Activated T-helper 1 cell treated with anti-CD3 and anti-CD28 coated beads, Interleukin-12 subunit alpha, Interleukin-12 subunit beta, Interleukin-2, Interleukin-4 antibody, amounts not matched to agents 30 ng/mL and 10 ng/mL and 1 ng/mL, durations not matched to agents 14 hours and 24 hours and 36 hours (primary cell): ENCODE measurements at regions not wholly inside any gene's neighbourhood (a gene's known extent, or its start where the extent isn't known, plus 50 kb on each side); places are given as distances from the start of the nearest gene placed in this dataset.
"Not testable (repeated sequence)": the region's sequence is repeated elsewhere in the genome, so short reads cannot be mapped to it uniquely, and the experiment has no call there.

ENCODE experiments used
- DNase-seq: peaks from one replicate; pipeline ENCODE4 v3.0.0; 2021; ENCODE audit warnings: low spot score
- H3K27ac Mint-ChIP-seq: one replicate; pipeline ENCODE4 v1.8.0; 2021; ENCODE audit warnings: mild to moderate bottlenecking, mixed read lengths
- H3K27me3 Mint-ChIP-seq: one replicate; pipeline ENCODE4 v1.8.0; 2022; ENCODE audit warnings: mild to moderate bottlenecking, moderate library complexity, mixed read lengths; ENCODE audit not compliant: insufficient read depth
- H3K36me3 Mint-ChIP-seq: one replicate; pipeline ENCODE4 v1.8.0; 2021; ENCODE audit warnings: low read depth, mixed read lengths
- H3K4me1 Mint-ChIP-seq: one replicate; pipeline ENCODE4 v1.8.0; 2021; ENCODE audit warnings: low read depth, mixed read lengths
- H3K4me3 Mint-ChIP-seq: one replicate; pipeline ENCODE4 v1.8.0; 2021; ENCODE audit warnings: mild to moderate bottlenecking, moderate library complexity, mixed read lengths
- H3K9me3 Mint-ChIP-seq: one replicate; pipeline ENCODE4 v1.8.0; 2021; ENCODE audit warnings: mixed read lengths
- intact Hi-C: fragments of 100-400 bp; cut with micrococcal nuclease; formaldehyde crosslinking; loops from one replicate; pipeline ENCODE4 v1.15.1; 2024

- Mint-ChIP-seq H3K36me3 (no peaks in the 10 kb centered on the region), H3K4me1 (no peaks in the 10 kb centered on the region), H3K4me3 (peak overlapping the region; percentile 78), H3K27ac (no peak overlapping the region), H3K9me3 (no peaks in the 10 kb centered on the region), H3K27me3 (peaks cover 25% of the 10 kb centered on the region)
- intact Hi-C loops: no loop called here
- no peak for DNase-seq
These were observed 77.7 kb upstream of the FAM174B start for GRCh38 chr15:92733090-92733933.

GRCh38 chr15:92733934-92734521 is 78.5 kb upstream of the FAM174B start:
- DNase-seq: no peak
- Mint-ChIP-seq H3K4me3 (peak overlapping the region; percentile 78), H3K27me3 (peaks cover 25% of the 10 kb centered on the region), H3K36me3 (no peaks in the 10 kb centered on the region), H3K27ac (no peak overlapping the region), H3K4me1 (no peaks in the 10 kb centered on the region), H3K9me3 (no peaks in the 10 kb centered on the region)
- intact Hi-C loops: no loop called here

DNA sequence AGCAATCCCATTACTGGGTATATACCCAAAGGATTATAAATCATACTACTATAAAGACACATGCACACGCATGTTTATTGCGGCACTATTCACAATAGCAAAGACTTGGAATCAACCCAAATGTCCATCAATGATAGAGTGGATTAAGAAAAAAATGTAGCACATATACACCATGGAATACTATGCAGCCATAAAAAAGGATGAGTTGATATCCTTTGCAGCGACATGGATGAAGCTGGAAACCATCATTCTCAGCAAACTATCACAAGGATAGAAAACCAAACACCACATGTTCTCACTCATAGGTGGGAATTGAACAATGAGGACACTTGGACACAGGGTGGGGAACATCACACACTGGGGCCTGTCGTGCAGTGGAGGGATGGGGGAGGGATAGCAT is 83.7 kb upstream of the FAM174B start:
- DNase-seq, H3K9me3 Mint-ChIP-seq, intact Hi-C loops, H3K27ac Mint-ChIP-seq, H3K4me3 Mint-ChIP-seq, H3K36me3 Mint-ChIP-seq, H3K4me1 Mint-ChIP-seq: not testable (repeated sequence)
- peaks cover 14% of the 10 kb centered on the region for H3K27me3 Mint-ChIP-seq

- Mint-ChIP-seq H3K9me3 (no peaks in the 10 kb centered on the region), H3K36me3 (no peaks in the 10 kb centered on the region), H3K4me1 (no peaks in the 10 kb centered on the region), H3K4me3 (no peak overlapping the region), H3K27ac (no peak overlapping the region), H3K27me3 (no peaks in the 10 kb centered on the region)
- DNase-seq: no peak
- intact Hi-C loops: no loop called here
These were observed 90.3 kb upstream of the FAM174B start for GRCh38 chr15:92745845-92746271.

- H3K9me3 Mint-ChIP-seq: no peaks in the 10 kb centered on the region
- intact Hi-C loops: no loop called here
- no peaks in the 10 kb centered on the region for H3K36me3 Mint-ChIP-seq
- H3K4me3 Mint-ChIP-seq: no peak overlapping the region
- no peak for DNase-seq
- H3K27ac Mint-ChIP-seq: no peak overlapping the region
- no peaks in the 10 kb centered on the region for H3K27me3 Mint-ChIP-seq
- no peaks in the 10 kb centered on the region for H3K4me1 Mint-ChIP-seq
These were observed 91.5 kb upstream of the FAM174B start for GRCh38 chr15:92747047-92747446.

- no peak overlapping the region for H3K4me3 Mint-ChIP-seq
- H3K4me1 Mint-ChIP-seq: no peaks in the 10 kb centered on the region
- no peak overlapping the region for H3K27ac Mint-ChIP-seq
- H3K27me3 Mint-ChIP-seq: peaks cover 3% of the 10 kb centered on the region
- H3K9me3 Mint-ChIP-seq: no peaks in the 10 kb centered on the region
- DNase-seq: no peak
- no peaks in the 10 kb centered on the region for H3K36me3 Mint-ChIP-seq
- intact Hi-C loops: no loop called here
These were observed 93.6 kb upstream of the FAM174B start for GRCh38 chr15:92749216-92749615.

DNA sequence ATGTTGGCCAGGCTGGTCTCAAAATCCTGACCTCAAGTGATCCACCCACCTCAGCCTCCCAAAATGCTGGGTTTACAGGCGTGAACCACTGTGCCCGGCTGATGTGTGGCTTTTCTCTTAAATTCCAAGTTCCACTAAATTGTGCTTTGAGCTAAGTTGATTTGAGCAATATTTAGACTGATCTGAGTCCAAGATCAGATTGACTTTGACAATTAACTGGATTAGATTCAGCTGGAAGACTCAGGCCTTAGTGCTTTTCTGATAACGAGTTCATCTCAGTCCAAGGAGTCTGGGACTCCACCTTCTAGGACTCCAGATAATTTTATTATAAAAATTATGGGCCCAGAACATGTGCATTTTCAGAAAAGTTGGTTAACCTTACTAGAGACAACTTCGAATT is 94.4 kb upstream of the FAM174B start:
- Mint-ChIP-seq H3K27me3 (peaks cover 3% of the 10 kb centered on the region), H3K27ac (no peak overlapping the region), H3K36me3 (no peaks in the 10 kb centered on the region), H3K9me3 (no peaks in the 10 kb centered on the region), H3K4me3 (no peak overlapping the region), H3K4me1 (no peaks in the 10 kb centered on the region)
- intact Hi-C loops: no loop called here
- DNase-seq: no peak

- peaks cover 9% of the 10 kb centered on the region for H3K27me3 Mint-ChIP-seq
- no peaks in the 10 kb centered on the region for H3K9me3 Mint-ChIP-seq
- intact Hi-C loops: no loop called here
- no peaks in the 10 kb centered on the region for H3K4me1 Mint-ChIP-seq
- DNase-seq: no peak
- no peaks in the 10 kb centered on the region for H3K36me3 Mint-ChIP-seq
- H3K27ac Mint-ChIP-seq: no peak overlapping the region
- H3K4me3 Mint-ChIP-seq: no peak overlapping the region
These were observed 96.0 kb upstream of the FAM174B start for GRCh38 chr15:92751528-92751927.

GRCh38 chr15:92753591-92753990 is 98.0 kb upstream of the FAM174B start:
- intact Hi-C loops: no loop called here
- Mint-ChIP-seq H3K27me3 (peaks cover 20% of the 10 kb centered on the region), H3K4me3 (no peak overlapping the region), H3K9me3 (no peaks in the 10 kb centered on the region), H3K27ac (no peak overlapping the region), H3K4me1 (no peaks in the 10 kb centered on the region), H3K36me3 (no peaks in the 10 kb centered on the region)
- no peak for DNase-seq

DNA sequence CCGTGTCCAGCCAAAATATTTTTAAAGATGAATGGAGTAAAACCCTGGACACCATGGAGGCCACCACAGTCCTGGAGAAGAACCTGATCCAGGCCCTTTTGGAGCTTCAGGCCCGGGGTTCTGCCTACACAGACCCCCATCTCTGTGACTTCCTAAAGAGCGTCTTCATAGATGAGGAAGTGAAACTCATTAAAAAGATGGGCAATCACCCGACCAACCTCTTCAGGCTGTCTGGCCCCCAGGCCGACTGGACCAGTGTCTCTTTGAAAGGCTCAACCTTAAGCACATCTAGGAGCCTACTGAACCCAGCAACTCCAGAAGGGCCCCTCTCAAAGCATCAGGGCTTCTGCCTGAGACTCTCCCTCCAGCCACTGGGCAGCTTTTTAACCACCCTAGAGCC is 107.9 kb upstream of the FAM174B start:
- H3K36me3 Mint-ChIP-seq: no peaks in the 10 kb centered on the region
- H3K27ac Mint-ChIP-seq: no peak overlapping the region
- H3K27me3 Mint-ChIP-seq: peaks cover 3% of the 10 kb centered on the region

GRCh38 chr15:92768131-92768530 is 112.6 kb upstream of the FAM174B start:
- H3K36me3 Mint-ChIP-seq: not testable (repeated sequence)

More for the DNA sequence above, 107.9 kb upstream of the FAM174B start:
- no peaks in the 10 kb centered on the region for H3K4me1 Mint-ChIP-seq
- H3K4me3 Mint-ChIP-seq: no peak overlapping the region
- peaks cover 8% of the 10 kb centered on the region for H3K9me3 Mint-ChIP-seq
- intact Hi-C loops: no loop called here
- DNase-seq: no peak

GRCh38 chr15:92770641-92771040 is 115.1 kb upstream of the FAM174B start:
- no peaks in the 10 kb centered on the region for H3K9me3 Mint-ChIP-seq
- DNase-seq: no peak
- H3K4me3 Mint-ChIP-seq: no peak overlapping the region
- H3K36me3 Mint-ChIP-seq: peaks cover 2% of the 10 kb centered on the region
- no peak overlapping the region for H3K27ac Mint-ChIP-seq
- intact Hi-C loops: no loop called here
- H3K4me1 Mint-ChIP-seq: no peaks in the 10 kb centered on the region
- H3K27me3 Mint-ChIP-seq: no peaks in the 10 kb centered on the region

More at GRCh38 chr15:92768131-92768530, 112.6 kb upstream of the FAM174B start:
- intact Hi-C loops, H3K4me3 Mint-ChIP-seq, H3K4me1 Mint-ChIP-seq, H3K27me3 Mint-ChIP-seq, H3K27ac Mint-ChIP-seq, DNase-seq, H3K9me3 Mint-ChIP-seq: not testable (repeated sequence)

- no peak overlapping the region for H3K27ac Mint-ChIP-seq
- H3K4me3 Mint-ChIP-seq: no peak overlapping the region
- intact Hi-C loops: no loop called here
- H3K9me3 Mint-ChIP-seq: no peaks in the 10 kb centered on the region
- no peaks in the 10 kb centered on the region for H3K27me3 Mint-ChIP-seq
- H3K36me3 Mint-ChIP-seq: peaks cover 2% of the 10 kb centered on the region
- H3K4me1 Mint-ChIP-seq: no peaks in the 10 kb centered on the region
- DNase-seq: no peak
These were observed 116.5 kb upstream of the FAM174B start for GRCh38 chr15:92772061-92772460.
